ENCODE measurements at regions not wholly inside any gene's neighbourhood (a gene's known extent, or its start where the extent isn't known, plus 50 kb on each side); places are given as distances from the start of the nearest gene placed in this dataset.

DNA sequence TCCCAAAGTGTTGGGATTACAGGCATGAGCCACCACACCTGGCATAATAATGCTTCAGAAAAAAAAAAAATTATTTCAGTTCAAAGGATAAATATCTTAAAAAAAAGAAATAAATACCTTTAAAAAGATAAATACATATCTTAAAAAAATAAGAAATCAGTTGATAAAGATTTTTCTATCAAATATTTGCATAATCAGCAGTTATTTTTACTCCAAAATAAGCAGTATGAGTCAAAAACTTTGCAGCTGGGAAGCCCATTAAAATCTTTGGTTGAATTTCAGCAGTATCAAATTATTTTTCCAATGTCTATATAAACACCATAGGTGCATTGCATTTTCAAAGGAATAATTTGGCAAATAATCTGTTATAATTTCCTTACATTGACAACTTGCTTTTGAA lies 202.5 kb downstream of the KBTBD8 start:
- no peak overlapping the region for H3K56ac ChIP-seq (ENCODE audit: extremely low read depth, insufficient read depth, low read length)
- TF ChIP-seq MAFK (IDR thresholded peaks at IDR 0.05; ENCODE audit: low read depth, low read length) (peak; percentile 87), NFE2L2 (IDR thresholded peaks at IDR 0.05; ENCODE audit: low read depth, low read length) (no peak)
- no TSS peak for BruUV-seq (replicated peaks)
- H4K8ac ChIP-seq (ENCODE audit: low read depth in 2 of 2, low read length in 2 of 2) = no peak overlapping the region
- no peak overlapping the region for H3K4me3 ChIP-seq (ENCODE audit: insufficient read depth, low read depth, low read length)
- H4K91ac ChIP-seq (ENCODE audit: insufficient read depth, low read depth, low read length) = no peak overlapping the region
- no peak overlapping the region for H2BK15ac ChIP-seq (ENCODE audit: low read depth, low read length)
- no peaks in the 10 kb centered on the region for H3K36me3 ChIP-seq (ENCODE audit: control insufficient read depth, insufficient read depth, low read length)
- ChIA-PET CTCF (no interaction called here), POLR2A (ENCODE audit: unreplicated experiment) (no interaction called here)
- no peak overlapping the region for H3K9ac ChIP-seq (ENCODE audit: low read depth, low read length)
- no peak overlapping the region for H2BK5ac ChIP-seq (ENCODE audit: low read depth, low read length, poor library complexity, severe bottlenecking)
- H3K4ac ChIP-seq (ENCODE audit: low read depth, low read length) = no peak overlapping the region
- intact Hi-C loops (cut with micrococcal nuclease) (no loop called here), dilution Hi-C loops (cut with HindIII; ENCODE audit: low sequenced_read_pairs, unreplicated experiment) (no loop called here), in situ Hi-C loops (cut with MboI; ENCODE audit: low sequenced_read_pairs) (no loop called here)
- H2AK9ac ChIP-seq (replicated peaks; ENCODE audit: low read depth, low read length, poor library complexity) = no peak overlapping the region
- no peaks in the 10 kb centered on the region for H3K9me3 ChIP-seq (ENCODE audit: control insufficient read depth, insufficient read depth, low read length)
- no peaks in the 10 kb centered on the region for H3K4me1 ChIP-seq (ENCODE audit: control insufficient read depth, insufficient read depth, low read length)
- H2BK120ac ChIP-seq (ENCODE audit: low read depth, low read length) = no peak overlapping the region
- no peak overlapping the region for H3K23ac ChIP-seq (ENCODE audit: low read depth, low read length)
- H4K20me1 ChIP-seq (ENCODE audit: insufficient read depth, low read length) = no peaks in the 10 kb centered on the region
- ATAC-seq (ENCODE audit: low read depth) = no peak
- no peak for DNase-seq
- no peaks in the 10 kb centered on the region for H3K9me1 ChIP-seq (ENCODE audit: insufficient read depth, low read length)
- no peak overlapping the region for H4K5ac ChIP-seq (ENCODE audit: low read depth, low read length)
- H2AK5ac ChIP-seq (ENCODE audit: low read depth, low read length) = no peak overlapping the region
- H3K27ac ChIP-seq (ENCODE audit: insufficient read depth, low read length) = no peak overlapping the region
- no peaks in the 10 kb centered on the region for H3K27me3 ChIP-seq (ENCODE audit: control insufficient read depth, insufficient read depth, low read length)
- H3K14ac ChIP-seq (replicated peaks; ENCODE audit: low read depth, low read length) = no peak overlapping the region
- H3K18ac ChIP-seq (ENCODE audit: low read depth, low read length) = no peak overlapping the region
- H2BK20ac ChIP-seq (ENCODE audit: low read depth, low read length) = no peak overlapping the region
- no peaks in the 10 kb centered on the region for H3K79me1 ChIP-seq (ENCODE audit: low read depth in 1 of 2, low read length in 2 of 2)
- H2AFZ ChIP-seq (replicated peaks; ENCODE audit: low read length, poor library complexity) = no peak overlapping the region
- H3K4me2 ChIP-seq (ENCODE audit: low read depth, low read length) = no peak overlapping the region
